ENCODE measurements at regions not wholly inside any gene's neighbourhood (a gene's known extent, or its start where the extent isn't known, plus 50 kb on each side); places are given as distances from the start of the nearest gene placed in this dataset.

GRCh38 chr6:37106051-37106363, 63.9 kb upstream of the PIM1 start:
- TF ChIP-seq POLR2A (IDR thresholded peaks at IDR 0.05): no peak
- TF ChIP-seq, protein P1, sequence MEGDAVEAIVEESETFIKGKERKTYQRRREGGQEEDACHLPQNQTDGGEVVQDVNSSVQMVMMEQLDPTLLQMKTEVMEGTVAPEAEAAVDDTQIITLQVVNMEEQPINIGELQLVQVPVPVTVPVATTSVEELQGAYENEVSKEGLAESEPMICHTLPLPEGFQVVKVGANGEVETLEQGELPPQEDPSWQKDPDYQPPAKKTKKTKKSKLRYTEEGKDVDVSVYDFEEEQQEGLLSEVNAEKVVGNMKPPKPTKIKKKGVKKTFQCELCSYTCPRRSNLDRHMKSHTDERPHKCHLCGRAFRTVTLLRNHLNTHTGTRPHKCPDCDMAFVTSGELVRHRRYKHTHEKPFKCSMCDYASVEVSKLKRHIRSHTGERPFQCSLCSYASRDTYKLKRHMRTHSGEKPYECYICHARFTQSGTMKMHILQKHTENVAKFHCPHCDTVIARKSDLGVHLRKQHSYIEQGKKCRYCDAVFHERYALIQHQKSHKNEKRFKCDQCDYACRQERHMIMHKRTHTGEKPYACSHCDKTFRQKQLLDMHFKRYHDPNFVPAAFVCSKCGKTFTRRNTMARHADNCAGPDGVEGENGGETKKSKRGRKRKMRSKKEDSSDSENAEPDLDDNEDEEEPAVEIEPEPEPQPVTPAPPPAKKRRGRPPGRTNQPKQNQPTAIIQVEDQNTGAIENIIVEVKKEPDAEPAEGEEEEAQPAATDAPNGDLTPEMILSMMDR (IDR thresholded peaks at IDR 0.05): no peak

Data from stomach (tissue), 4 donors.